ENCODE measurements at regions not wholly inside any gene's neighbourhood (a gene's known extent, or its start where the extent isn't known, plus 50 kb on each side); places are given as distances from the start of the nearest gene placed in this dataset.

- Mint-ChIP-seq H3K27me3 (ENCODE audit: unreplicated experiment) (no peaks in the 10 kb centered on the region), H3K4me1 (ENCODE audit: low read depth, unreplicated experiment) (no peaks in the 10 kb centered on the region), H3K27ac (ENCODE audit: unreplicated experiment) (no peak overlapping the region), H3K4me3 (ENCODE audit: low read depth, unreplicated experiment) (no peak overlapping the region), H3K9me3 (ENCODE audit: low read depth, unreplicated experiment) (peaks cover 3% of the 10 kb centered on the region), H3K36me3 (ENCODE audit: insufficient read depth, unreplicated experiment) (no peaks in the 10 kb centered on the region)
- no peak for TF ChIP-seq CTCF (IDR thresholded peaks at IDR 0.05; ENCODE audit: unreplicated experiment)
- intact Hi-C loops (cut with micrococcal nuclease; ENCODE audit: unreplicated experiment) = no loop called here
- CTCF ChIA-PET = no interaction called here
- BruUV-seq (replicated peaks) = no TSS peak
- no peak for DNase-seq
Observed at GRCh38 chrX:144810539-144810938, 436.8 kb upstream of the SPANXN1 start.

GRCh38 chrX:144819406-144819805 lies 427.9 kb upstream of the SPANXN1 start:
- H3K27ac Mint-ChIP-seq (ENCODE audit: unreplicated experiment) = no peak overlapping the region
- no peak overlapping the region for H3K4me3 Mint-ChIP-seq (ENCODE audit: low read depth, unreplicated experiment)
- TF ChIP-seq CTCF (IDR thresholded peaks at IDR 0.05; ENCODE audit: unreplicated experiment) = no peak
- no peaks in the 10 kb centered on the region for H3K27me3 Mint-ChIP-seq (ENCODE audit: unreplicated experiment)
- intact Hi-C loops (cut with micrococcal nuclease; ENCODE audit: unreplicated experiment) = no loop called here
- no peak for DNase-seq
- no peaks in the 10 kb centered on the region for H3K4me1 Mint-ChIP-seq (ENCODE audit: low read depth, unreplicated experiment)
- CTCF ChIA-PET = no interaction called here
- no peaks in the 10 kb centered on the region for H3K36me3 Mint-ChIP-seq (ENCODE audit: insufficient read depth, unreplicated experiment)
- BruUV-seq (replicated peaks) = no TSS peak
- H3K9me3 Mint-ChIP-seq (ENCODE audit: low read depth, unreplicated experiment) = peaks cover 9% of the 10 kb centered on the region

- H3K9me3 Mint-ChIP-seq (ENCODE audit: low read depth, unreplicated experiment) = peaks cover 2% of the 10 kb centered on the region
- no peak overlapping the region for H3K27ac Mint-ChIP-seq (ENCODE audit: unreplicated experiment)
- TF ChIP-seq CTCF (IDR thresholded peaks at IDR 0.05; ENCODE audit: unreplicated experiment) = no peak
- H3K36me3 Mint-ChIP-seq (ENCODE audit: insufficient read depth, unreplicated experiment) = no peaks in the 10 kb centered on the region
- DNase-seq = no peak
- intact Hi-C loops (cut with micrococcal nuclease; ENCODE audit: unreplicated experiment) = no loop called here
- no peaks in the 10 kb centered on the region for H3K27me3 Mint-ChIP-seq (ENCODE audit: unreplicated experiment)
- BruUV-seq (replicated peaks) = no TSS peak
- H3K4me3 Mint-ChIP-seq (ENCODE audit: low read depth, unreplicated experiment) = no peak overlapping the region
- H3K4me1 Mint-ChIP-seq (ENCODE audit: low read depth, unreplicated experiment) = no peaks in the 10 kb centered on the region
- CTCF ChIA-PET = no interaction called here
Observed at GRCh38 chrX:144840616-144841015, 406.7 kb upstream of the SPANXN1 start.

- no peaks in the 10 kb centered on the region for H3K4me1 Mint-ChIP-seq (ENCODE audit: low read depth, unreplicated experiment)
- peaks cover 10% of the 10 kb centered on the region for H3K9me3 Mint-ChIP-seq (ENCODE audit: low read depth, unreplicated experiment)
- intact Hi-C loops (cut with micrococcal nuclease; ENCODE audit: unreplicated experiment) = no loop called here
- no peaks in the 10 kb centered on the region for H3K27me3 Mint-ChIP-seq (ENCODE audit: unreplicated experiment)
- BruUV-seq (replicated peaks) = no TSS peak
- H3K36me3 Mint-ChIP-seq (ENCODE audit: insufficient read depth, unreplicated experiment) = no peaks in the 10 kb centered on the region
- no peak overlapping the region for H3K27ac Mint-ChIP-seq (ENCODE audit: unreplicated experiment)
- DNase-seq = no peak
- no peak for TF ChIP-seq CTCF (IDR thresholded peaks at IDR 0.05; ENCODE audit: unreplicated experiment)
- no peak overlapping the region for H3K4me3 Mint-ChIP-seq (ENCODE audit: low read depth, unreplicated experiment)
- CTCF ChIA-PET = no interaction called here
Observed at GRCh38 chrX:144849141-144849540, 398.2 kb upstream of the SPANXN1 start.

GRCh38 chrX:144896323-144896722 lies 351.0 kb upstream of the SPANXN1 start:
- no peaks in the 10 kb centered on the region for H3K27me3 Mint-ChIP-seq (ENCODE audit: unreplicated experiment)

More at GRCh38 chrX:144896323-144896722, 351.0 kb upstream of the SPANXN1 start:
- intact Hi-C loops (cut with micrococcal nuclease; ENCODE audit: unreplicated experiment) = loop anchor here (10.0 kb wide), 1 partner anchor 102 kb away; no protein-coding TSS in a partner anchor
- DNase-seq = no peak
- no peak overlapping the region for H3K27ac Mint-ChIP-seq (ENCODE audit: unreplicated experiment)
- no TSS peak for BruUV-seq (replicated peaks)
- H3K4me3 Mint-ChIP-seq (ENCODE audit: low read depth, unreplicated experiment) = no peak overlapping the region
- TF ChIP-seq CTCF (IDR thresholded peaks at IDR 0.05; ENCODE audit: unreplicated experiment) = no peak
- CTCF ChIA-PET = no interaction called here
- peaks cover 8% of the 10 kb centered on the region for H3K9me3 Mint-ChIP-seq (ENCODE audit: low read depth, unreplicated experiment)
- H3K36me3 Mint-ChIP-seq (ENCODE audit: insufficient read depth, unreplicated experiment) = no peaks in the 10 kb centered on the region
- H3K4me1 Mint-ChIP-seq (ENCODE audit: low read depth, unreplicated experiment) = no peaks in the 10 kb centered on the region

Measured in Calu3 (cell line).